H1 (cell line): ENCODE measurements at regions not wholly inside any gene's neighbourhood (a gene's known extent, or its start where the extent isn't known, plus 50 kb on each side); places are given as distances from the start of the nearest gene placed in this dataset.

Source experiments
- CTCF ChIA-PET: fragments of 300-600 bp; sonication (Branson Sonifier 250); formaldehyde crosslinking; loops from one replicate; lab custom pipeline; 2021; ENCODE audit not compliant: partially characterized antibody; lab: Charles Lee
- POLR2A ChIA-PET: fragments of 300-600 bp; sonication (Branson Sonifier 250); formaldehyde crosslinking; loops from one replicate; lab custom pipeline; 2021; ENCODE audit warnings: inconsistent platforms; ENCODE audit not compliant: partially characterized antibody; lab: Charles Lee
- DNase-seq, 2 experiments: peaks; one replicate each; pipeline versions ENCODE4 v3.0.0 to v3.0.0-alpha.2; 2010 to 2022; ENCODE audit warnings: low spot score in 2 of 2, low read depth in 1 of 2, mixed read lengths in 1 of 2
- FAIRE-seq: peaks from 2 replicates; lab custom pipeline; 2011; peaks lifted over from hg19 to GRCh38; lab: Jason Lieb, UNC
- H2AFZ ChIP-seq: 2 replicates; pipeline ENCODE4 v1.8.1; 2012; ENCODE audit warnings: low read length, inconsistent platforms
- H2AK5ac ChIP-seq: 2 replicates; pipeline ENCODE4 v1.6.1; 2013; ENCODE audit warnings: low read depth, low read length
- H2BK120ac ChIP-seq: replicated peaks from 2 replicates; pipeline ENCODE3; 2013; ENCODE audit warnings: low read depth, low read length, inconsistent platforms
- H2BK12ac ChIP-seq: 2 replicates; pipeline ENCODE4 v1.6.1; 2013; ENCODE audit warnings: low read depth, low read length
- H2BK15ac ChIP-seq: 2 replicates; pipeline ENCODE4 v1.6.1; 2013; ENCODE audit warnings: low read length
- H2BK20ac ChIP-seq: 2 replicates; pipeline ENCODE4 v1.6.1; 2013; ENCODE audit warnings: low read length
- H2BK5ac ChIP-seq: 2 replicates; pipeline ENCODE4 v1.6.1; 2013; ENCODE audit warnings: low read depth, low read length
- H3K14ac ChIP-seq: 2 replicates; pipeline ENCODE4 v1.6.1; 2013; ENCODE audit warnings: inconsistent platforms; ENCODE audit not compliant: insufficient read length
- H3K18ac ChIP-seq: 2 replicates; pipeline ENCODE4 v1.6.1; 2013; ENCODE audit warnings: low read length; ENCODE audit errors: extremely low read depth
- H3K23ac ChIP-seq: 2 replicates; pipeline ENCODE4 v1.6.1; 2013; ENCODE audit warnings: inconsistent platforms; ENCODE audit not compliant: insufficient read length
- H3K23me2 ChIP-seq: 2 replicates; pipeline ENCODE4 v1.6.1; 2013; ENCODE audit warnings: low read depth, low read length
- H3K27ac ChIP-seq: 2 replicates; pipeline ENCODE4 v1.6.1; 2011; ENCODE audit warnings: low read depth, low read length, inconsistent platforms
- H3K27me3 ChIP-seq, 4 experiments: replicated peaks in 1 of 4; 1 replicate in 1 of 4; 2 replicates in 3 of 4; pipeline versions ENCODE4 v1.6.1 to v1.8.1; 2011 to 2013; ENCODE audit warnings: low read length in 3 of 4, mild to moderate bottlenecking in 3 of 4, inconsistent platforms in 2 of 4, mixed read lengths in 2 of 4, moderate library complexity in 1 of 4; ENCODE audit not compliant: control insufficient read depth in 3 of 4, insufficient read depth in 3 of 4; ENCODE audit errors: extremely low read depth in 1 of 4
- H3K36me3 ChIP-seq, 4 experiments: 2 replicates each; pipeline versions ENCODE4 v1.6.1 to v1.8.1; 2011 to 2013; ENCODE audit warnings: mild to moderate bottlenecking in 4 of 4, low read length in 3 of 4, moderate library complexity in 2 of 4, control low read depth in 1 of 4, inconsistent platforms in 1 of 4; ENCODE audit not compliant: insufficient read depth in 4 of 4, control insufficient read depth in 2 of 4
- H3K4ac ChIP-seq: replicated peaks from 2 replicates; pipeline ENCODE3; 2013; ENCODE audit warnings: low read length, low read depth, mixed read lengths, inconsistent platforms; ENCODE audit not compliant: insufficient read length
- H3K4me1 ChIP-seq, 4 experiments: replicated peaks in 1 of 4; 1 replicate in 1 of 4; 2 replicates in 3 of 4; pipeline versions ENCODE4 v1.6.1 to v1.8.1; 2011 to 2013; ENCODE audit warnings: low read length in 3 of 4, inconsistent platforms in 2 of 4, mixed read lengths in 1 of 4; ENCODE audit not compliant: insufficient read depth in 4 of 4, control insufficient read depth in 3 of 4
- H3K4me2 ChIP-seq, 2 experiments: 2 replicates each; pipeline versions ENCODE4 v1.6.1 to v1.8.1; 2011 to 2013; ENCODE audit warnings: low read depth in 2 of 2, low read length in 2 of 2, control low read depth in 1 of 2, inconsistent platforms in 1 of 2, mild to moderate bottlenecking in 1 of 2; ENCODE audit not compliant: insufficient read depth in 1 of 2
- H3K4me3 ChIP-seq, 4 experiments: fragments of 200-600, 300-600 bp in 1 of 4; sonication (generic), shearing (Covaris generic), sonication (Bioruptor Twin) in 1 of 4; 2 replicates each; pipeline versions ENCODE4 v1.5.1 to v1.8.1; 2011 to 2016; ENCODE audit warnings: low read length in 4 of 4, low read depth in 3 of 4, control low read depth in 2 of 4, inconsistent platforms in 2 of 4, mild to moderate bottlenecking in 2 of 4, mixed read lengths in 1 of 4, moderate library complexity in 1 of 4; ENCODE audit not compliant: insufficient read depth in 2 of 4; ENCODE audit errors: extremely low read depth in 1 of 4
- H3K56ac ChIP-seq: replicated peaks from 2 replicates; pipeline ENCODE3; 2013; ENCODE audit warnings: low read depth, mild to moderate bottlenecking, mixed read lengths, low read length, inconsistent platforms; ENCODE audit not compliant: insufficient read length
- H3K79me1 ChIP-seq: 2 replicates; pipeline ENCODE4 v1.6.1; 2013; ENCODE audit warnings: low read depth, low read length, control low read depth
- H3K79me2 ChIP-seq, 2 experiments: 2 replicates each; pipeline versions ENCODE4 v1.6.1 to v1.8.1; 2012 to 2013; ENCODE audit warnings: low read length in 2 of 2, mild to moderate bottlenecking in 2 of 2, inconsistent platforms in 1 of 2; ENCODE audit not compliant: insufficient read depth in 2 of 2, control insufficient read depth in 1 of 2
- H3K9ac ChIP-seq, 4 experiments: replicated peaks in 1 of 4; 1 replicate in 1 of 4; 2 replicates in 3 of 4; pipeline versions ENCODE4 v1.6.1 to v1.8.1; 2011 to 2013; ENCODE audit warnings: low read depth in 3 of 4, low read length in 3 of 4, control low read depth in 2 of 4, mild to moderate bottlenecking in 2 of 4, moderate library complexity in 2 of 4, inconsistent platforms in 1 of 4; ENCODE audit errors: extremely low read depth in 1 of 4
- H3K9me3 ChIP-seq, 2 experiments: 2 replicates each; pipeline versions ENCODE4 v1.6.1 to v1.8.1; 2012 to 2013; ENCODE audit warnings: mild to moderate bottlenecking in 2 of 2, moderate library complexity in 2 of 2, control low read depth in 1 of 2, inconsistent platforms in 1 of 2, low read depth in 1 of 2, low read length in 1 of 2, mixed read lengths in 1 of 2; ENCODE audit not compliant: insufficient read depth in 2 of 2
- H4K20me1 ChIP-seq, 2 experiments: replicated peaks in 1 of 2; 2 replicates each; pipeline versions ENCODE3 to v1.8.1; 2011 to 2013; ENCODE audit warnings: inconsistent platforms in 2 of 2, low read length in 2 of 2, mild to moderate bottlenecking in 1 of 2; ENCODE audit not compliant: insufficient read depth in 2 of 2, control insufficient read depth in 1 of 2
- H4K5ac ChIP-seq: 2 replicates; pipeline ENCODE4 v1.6.1; 2013; ENCODE audit warnings: low read length, low read depth, mixed read lengths, inconsistent platforms; ENCODE audit not compliant: insufficient read length
- H4K8ac ChIP-seq: 2 replicates; pipeline ENCODE4 v1.8.0; 2013; ENCODE audit warnings: mild to moderate bottlenecking, moderate library complexity, low read length, inconsistent platforms; ENCODE audit not compliant: insufficient read depth; ENCODE audit errors: extremely low read depth
- H4K91ac ChIP-seq: replicated peaks from 2 replicates; pipeline ENCODE3; 2013; ENCODE audit warnings: low read length, mixed read lengths, inconsistent platforms; ENCODE audit not compliant: insufficient read length
- ASH2L ChIP-seq: fragments of 200-600, 300-600 bp; sonication (generic); IDR thresholded peaks from one replicate; pipeline ENCODE4 v1.7.1; 2017; ENCODE audit warnings: low read length
- BACH1 ChIP-seq: IDR thresholded peaks from 2 replicates; pipeline ENCODE4 v1.6.1; 2012; ENCODE audit warnings: low read length, improper control_type of control experiment
- CBX8 ChIP-seq: fragments of 300-800, 300-1000 bp; sonication (generic); IDR thresholded peaks from 2 replicates; pipeline ENCODE4 v1.7.1; 2016; ENCODE audit warnings: low read depth, low read length, borderline replicate concordance
- CEBPB ChIP-seq: IDR thresholded peaks from 2 replicates; pipeline ENCODE4 v1.6.1; 2012; ENCODE audit warnings: low read depth, low read length
- FOSL1 ChIP-seq: IDR thresholded peaks from 2 replicates; pipeline ENCODE4 v1.6.1; 2011; ENCODE audit warnings: mild to moderate bottlenecking, low read depth, low read length, moderate library complexity; ENCODE audit not compliant: insufficient read depth
- PHF8 ChIP-seq: fragments of 200-600 bp; sonication (generic); conservative IDR thresholded peaks from 2 replicates; pipeline ENCODE4 v1.7.1; 2012; ENCODE audit warnings: low read depth, mild to moderate bottlenecking, inconsistent platforms, low read length, moderate library complexity
- POLR2A ChIP-seq, 2 experiments: IDR thresholded peaks; 1 replicate in 1 of 2; 2 replicates in 1 of 2; pipeline ENCODE4 v1.6.1; 2011; ENCODE audit warnings: low read depth in 2 of 2, low read length in 2 of 2, mild to moderate bottlenecking in 2 of 2; ENCODE audit errors: control extremely low read depth in 1 of 2
- RBBP5 ChIP-seq: IDR thresholded peaks from 2 replicates; pipeline ENCODE4 v1.7.1; 2012; ENCODE audit warnings: low read depth, mild to moderate bottlenecking, inconsistent platforms, low read length, moderate library complexity, borderline replicate concordance
- SAP30 ChIP-seq: fragments of 300-600 bp; sonication (generic); IDR thresholded peaks from 2 replicates; pipeline ENCODE4 v1.7.1; 2012; ENCODE audit warnings: low read length, moderate library complexity, mild to moderate bottlenecking, inconsistent platforms; ENCODE audit not compliant: insufficient read depth, insufficient replicate concordance
- SIX5 ChIP-seq: IDR thresholded peaks from 2 replicates; pipeline ENCODE4 v1.6.1; 2011; ENCODE audit warnings: mild to moderate bottlenecking, low read depth, low read length
- SRF ChIP-seq: IDR thresholded peaks from 2 replicates; pipeline ENCODE4 v1.6.1; 2011; ENCODE audit warnings: mild to moderate bottlenecking, low read depth, low read length, moderate library complexity
- YY1 ChIP-seq: IDR thresholded peaks from 2 replicates; pipeline ENCODE4 v1.6.1; 2011; ENCODE audit warnings: low read depth, mild to moderate bottlenecking, low read length
- WGBS, 2 experiments: shearing (Covaris generic) in 1 of 2; methylation state at CpG; one replicate each; pipeline versions ENCODE4 v1.1.6 to v1.1.7; 2013 to 2015; ENCODE audit warnings: low lambda C conversion rate in 2 of 2, mixed read lengths in 2 of 2, inconsistent platforms in 1 of 2, low coverage in 1 of 2, missing lambda C conversion rate in 1 of 2; ENCODE audit not compliant: insufficient replicate concordance in 2 of 2, insufficient coverage in 1 of 2, insufficient read length in 1 of 2; ENCODE audit errors: extremely low coverage in 1 of 2, missing lambda C conversion rate in 1 of 2; 5-methylcytosine and 5-hydroxymethylcytosine counted together

GRCh38 chr1:244969355-244970235 lies 105.3 kb upstream of the HNRNPU start:
- H3K18ac ChIP-seq, result peak overlapping the region; percentile 81
- peak overlapping the region; percentile 99 for H4K8ac ChIP-seq
- ChIA-PET POLR2A (interaction anchor here (0.6 to 7.1 kb wide), 17 partner anchors 9 to 1616 kb away, joined by 3 to 139 read pairs (median 4); partner anchors contain the start of genes COX20 and HNRNPU), CTCF (interaction anchor here (0.9 to 1.4 kb wide), 4 partner anchors 73 to 106 kb away, joined by 3 to 4 read pairs (median 3); no protein-coding TSS in a partner anchor)
- H3K9me3 ChIP-seq, result no peaks in the 10 kb centered on the region
- peak overlapping the region; percentile 96 for H3K14ac ChIP-seq
- peak overlapping the region; percentile 65 to 88 (median 75) for H3K4me3 ChIP-seq
- H2BK12ac ChIP-seq, result peak overlapping the region; percentile 65; the same call in 1 of the 2 replicates
- H2BK20ac ChIP-seq, result peak overlapping the region; percentile 6; the same call in 1 of the 2 replicates
- H3K56ac ChIP-seq, result peak overlapping the region; percentile 97
- H4K91ac ChIP-seq, result peak overlapping the region; percentile 79
- H3K27me3 ChIP-seq, result no peaks in the 10 kb centered on the region
- no peaks in the 10 kb centered on the region; a peak in 1 of 8 replicates for H3K36me3 ChIP-seq
- 4% methylated on average over 40 of the region's 54 CpGs; no CpG with 5 or more reads in 1 of the 2 experiments for WGBS, 2 experiments
- peaks cover 7% of the 10 kb centered on the region for H3K23me2 ChIP-seq
- no peak overlapping the region for H2AK5ac ChIP-seq
- H4K5ac ChIP-seq, result peak overlapping the region; percentile 94
- peak overlapping the region; percentile 87 to 95 (median 90) for H3K9ac ChIP-seq
- DNase-seq (no peak), FAIRE-seq (no peak)
- H3K27ac ChIP-seq, result peak overlapping the region; percentile 97
- no peak overlapping the region for H3K4ac ChIP-seq
- H3K4me1 ChIP-seq, result peaks cover 3 to 9% (median 8%) of the 10 kb centered on the region in 4 experiments; a peak in 6 of 7 replicates
- H3K23ac ChIP-seq, result peak overlapping the region; percentile 86
- H2BK15ac ChIP-seq, result no peak overlapping the region; the same call in 1 of the 2 replicates
- H2BK120ac ChIP-seq, result peak overlapping the region; percentile 18
- H3K79me1 ChIP-seq, result no peaks in the 10 kb centered on the region
- no peaks in the 10 kb centered on the region for H4K20me1 ChIP-seq
- H2AFZ ChIP-seq, result peak overlapping the region; percentile 37
- peak overlapping the region; percentile 73 to 92 for H3K4me2 ChIP-seq
- H2BK5ac ChIP-seq, result peak overlapping the region; percentile 68
- peaks cover 0 to 16% of the 10 kb centered on the region in 2 experiments; a peak in 2 of 4 replicates for H3K79me2 ChIP-seq
- TF ChIP-seq CEBPB, result peak; percentile 78
- TF ChIP-seq SAP30, result no peak
- TF ChIP-seq RBBP5, result no peak
- peak in 1 of 2 experiments; percentile 75; a peak in 1 of 3 replicates for TF ChIP-seq POLR2A (IDR thresholded peaks at IDR 0.05; ENCODE audit: control extremely low read depth in 1 of 2, low read depth in 2 of 2, low read length in 2 of 2)
- TF ChIP-seq SRF, result no peak
- no peak for TF ChIP-seq SIX5
- 0 out of 2 replicates have a peak, but pooled peaks have one; percentile 46 for TF ChIP-seq PHF8
- TF ChIP-seq BACH1, result no peak
- TF ChIP-seq ASH2L, result peak; percentile 68
- no peak for TF ChIP-seq CBX8
- no peak for TF ChIP-seq YY1
- TF ChIP-seq FOSL1, result no peak
